ENCODE measurements at regions not wholly inside any gene's neighbourhood (a gene's known extent, or its start where the extent isn't known, plus 50 kb on each side); places are given as distances from the start of the nearest gene placed in this dataset.

- TF ChIP-seq EP300 (IDR thresholded peaks at IDR 0.05) (no peak), POLR2AphosphoS5 (IDR thresholded peaks at IDR 0.05) (no peak), POLR2A (IDR thresholded peaks at IDR 0.05) (no peak), CTCF (IDR thresholded peaks at IDR 0.05) (no peak)
- no peaks in the 10 kb centered on the region for H3K36me3 ChIP-seq
- no peak overlapping the region for H3K27ac ChIP-seq
- no peaks in the 10 kb centered on the region for H3K4me1 ChIP-seq
- intact Hi-C loops (cut with DNase I) = no loop called here
- 0% methylated on average over 1 of the region's 1 CpG for WGBS, 2 donors
- no peaks in the 10 kb centered on the region for H3K9me3 ChIP-seq
- no peak for DNase-seq
- no peak overlapping the region for H3K4me3 ChIP-seq
- no peaks in the 10 kb centered on the region for H3K27me3 ChIP-seq
These were observed 1103.5 kb upstream of the ADGRL3 start for GRCh38 chr4:60096676-60097075.

- no peak for TF ChIP-seq POLR2A (IDR thresholded peaks at IDR 0.05)
- no peak for TF ChIP-seq CTCF (IDR thresholded peaks at IDR 0.05)
- no peak for TF ChIP-seq POLR2AphosphoS5 (IDR thresholded peaks at IDR 0.05)
- no peak for TF ChIP-seq EP300 (IDR thresholded peaks at IDR 0.05)
- no peak for DNase-seq
- H3K9me3 ChIP-seq = no peaks in the 10 kb centered on the region
- WGBS, 2 donors = 89 to 93% methylated on average over 3 of the region's 3 CpGs
- no peak overlapping the region for H3K27ac ChIP-seq
- H3K36me3 ChIP-seq = no peaks in the 10 kb centered on the region
- no peak overlapping the region for H3K4me3 ChIP-seq
- intact Hi-C loops (cut with DNase I) = no loop called here
- no peaks in the 10 kb centered on the region for H3K27me3 ChIP-seq
- no peaks in the 10 kb centered on the region for H3K4me1 ChIP-seq
These were observed 1083.5 kb upstream of the ADGRL3 start for GRCh38 chr4:60116592-60116991.

GRCh38 chr4:60117726-60118323 is 1082.3 kb upstream of the ADGRL3 start:
- 84 to 95% methylated on average over 3 of the region's 3 CpGs for WGBS, 2 donors
- H3K36me3 ChIP-seq = no peaks in the 10 kb centered on the region
- no peak for TF ChIP-seq POLR2A (IDR thresholded peaks at IDR 0.05)
- TF ChIP-seq CTCF (IDR thresholded peaks at IDR 0.05) = no peak
- TF ChIP-seq POLR2AphosphoS5 (IDR thresholded peaks at IDR 0.05) = no peak
- TF ChIP-seq EP300 (IDR thresholded peaks at IDR 0.05) = no peak
- H3K4me3 ChIP-seq = no peak overlapping the region
- intact Hi-C loops (cut with DNase I) = no loop called here
- no peaks in the 10 kb centered on the region for H3K27me3 ChIP-seq
- H3K27ac ChIP-seq = no peak overlapping the region
- no peak for DNase-seq
- H3K9me3 ChIP-seq = no peaks in the 10 kb centered on the region
- H3K4me1 ChIP-seq = no peaks in the 10 kb centered on the region

- 90 to 95% methylated on average over 6 of the region's 6 CpGs for WGBS, 2 donors
- intact Hi-C loops (cut with DNase I) = no loop called here
- H3K36me3 ChIP-seq = no peaks in the 10 kb centered on the region
- H3K4me1 ChIP-seq = no peaks in the 10 kb centered on the region
- H3K4me3 ChIP-seq = no peak overlapping the region
- DNase-seq = no peak
- H3K27me3 ChIP-seq = no peaks in the 10 kb centered on the region
- TF ChIP-seq CTCF (IDR thresholded peaks at IDR 0.05) (no peak), POLR2A (IDR thresholded peaks at IDR 0.05) (no peak), EP300 (IDR thresholded peaks at IDR 0.05) (no peak), POLR2AphosphoS5 (IDR thresholded peaks at IDR 0.05) (no peak)
- no peaks in the 10 kb centered on the region for H3K9me3 ChIP-seq
- no peak overlapping the region for H3K27ac ChIP-seq
These were observed 1077.3 kb upstream of the ADGRL3 start for GRCh38 chr4:60122820-60123219.

- H3K27me3 ChIP-seq = no peaks in the 10 kb centered on the region
- no peaks in the 10 kb centered on the region for H3K4me1 ChIP-seq
- DNase-seq = no peak
- TF ChIP-seq CTCF (IDR thresholded peaks at IDR 0.05) = no peak
- no peak overlapping the region for H3K27ac ChIP-seq
- no peaks in the 10 kb centered on the region for H3K9me3 ChIP-seq
- no peak overlapping the region for H3K4me3 ChIP-seq
- WGBS, 2 donors = 39 to 64% methylated on average over 4 of the region's 4 CpGs
- intact Hi-C loops (cut with DNase I) = no loop called here
- no peaks in the 10 kb centered on the region for H3K36me3 ChIP-seq
These were observed 1071.2 kb upstream of the ADGRL3 start for GRCh38 chr4:60128888-60129287.

Measured in sigmoid colon (tissue), 6 donors.